ENCODE measurements at regions not wholly inside any gene's neighbourhood (a gene's known extent, or its start where the extent isn't known, plus 50 kb on each side); places are given as distances from the start of the nearest gene placed in this dataset.

DNA sequence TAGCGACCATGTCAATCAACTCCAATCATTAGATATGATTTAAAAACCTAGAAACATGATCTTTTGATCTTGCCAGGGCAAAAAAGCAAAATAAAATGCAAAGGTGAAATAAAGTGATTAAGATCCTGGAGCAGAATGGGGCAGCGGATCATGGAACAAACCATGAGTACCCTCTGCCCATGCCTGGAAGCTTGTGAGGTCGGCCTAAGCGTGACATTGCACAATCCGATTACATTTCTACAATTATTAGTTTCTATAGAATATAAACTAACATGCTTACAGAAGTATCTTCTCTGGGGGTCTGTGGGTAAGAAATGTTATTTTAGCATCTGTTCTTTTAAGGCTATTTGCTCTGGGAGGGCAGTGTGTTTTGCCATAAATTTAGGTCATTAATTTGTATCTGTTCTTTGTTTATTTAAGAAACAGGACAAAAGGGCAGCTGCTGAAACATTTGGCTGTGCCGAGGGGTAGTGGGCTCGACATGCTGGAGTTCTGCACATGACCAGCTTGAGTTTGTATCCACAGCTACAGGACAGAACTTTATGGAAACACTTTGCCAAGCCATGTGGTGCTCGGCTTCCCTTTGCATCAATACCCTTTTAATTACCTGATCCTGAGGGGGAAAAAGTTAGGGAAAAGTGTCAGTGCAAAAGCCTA lies 55.9 kb downstream of the ZBTB18 start:
- TF ChIP-seq, protein P1, sequence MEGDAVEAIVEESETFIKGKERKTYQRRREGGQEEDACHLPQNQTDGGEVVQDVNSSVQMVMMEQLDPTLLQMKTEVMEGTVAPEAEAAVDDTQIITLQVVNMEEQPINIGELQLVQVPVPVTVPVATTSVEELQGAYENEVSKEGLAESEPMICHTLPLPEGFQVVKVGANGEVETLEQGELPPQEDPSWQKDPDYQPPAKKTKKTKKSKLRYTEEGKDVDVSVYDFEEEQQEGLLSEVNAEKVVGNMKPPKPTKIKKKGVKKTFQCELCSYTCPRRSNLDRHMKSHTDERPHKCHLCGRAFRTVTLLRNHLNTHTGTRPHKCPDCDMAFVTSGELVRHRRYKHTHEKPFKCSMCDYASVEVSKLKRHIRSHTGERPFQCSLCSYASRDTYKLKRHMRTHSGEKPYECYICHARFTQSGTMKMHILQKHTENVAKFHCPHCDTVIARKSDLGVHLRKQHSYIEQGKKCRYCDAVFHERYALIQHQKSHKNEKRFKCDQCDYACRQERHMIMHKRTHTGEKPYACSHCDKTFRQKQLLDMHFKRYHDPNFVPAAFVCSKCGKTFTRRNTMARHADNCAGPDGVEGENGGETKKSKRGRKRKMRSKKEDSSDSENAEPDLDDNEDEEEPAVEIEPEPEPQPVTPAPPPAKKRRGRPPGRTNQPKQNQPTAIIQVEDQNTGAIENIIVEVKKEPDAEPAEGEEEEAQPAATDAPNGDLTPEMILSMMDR (IDR thresholded peaks at IDR 0.05; ENCODE audit: unreplicated experiment) = no peak
- DNase-seq (ENCODE audit: low spot score) = no peak
- Mint-ChIP-seq H3K36me3 (ENCODE audit: low read depth, unreplicated experiment) (no peaks in the 10 kb centered on the region), H3K9me3 (ENCODE audit: unreplicated experiment) (no peaks in the 10 kb centered on the region), H3K27me3 (ENCODE audit: unreplicated experiment) (peaks cover 2% of the 10 kb centered on the region), H3K27ac (ENCODE audit: unreplicated experiment) (no peak overlapping the region), H3K4me1 (ENCODE audit: unreplicated experiment) (no peaks in the 10 kb centered on the region), H3K4me3 (ENCODE audit: unreplicated experiment) (no peak overlapping the region)

DNA sequence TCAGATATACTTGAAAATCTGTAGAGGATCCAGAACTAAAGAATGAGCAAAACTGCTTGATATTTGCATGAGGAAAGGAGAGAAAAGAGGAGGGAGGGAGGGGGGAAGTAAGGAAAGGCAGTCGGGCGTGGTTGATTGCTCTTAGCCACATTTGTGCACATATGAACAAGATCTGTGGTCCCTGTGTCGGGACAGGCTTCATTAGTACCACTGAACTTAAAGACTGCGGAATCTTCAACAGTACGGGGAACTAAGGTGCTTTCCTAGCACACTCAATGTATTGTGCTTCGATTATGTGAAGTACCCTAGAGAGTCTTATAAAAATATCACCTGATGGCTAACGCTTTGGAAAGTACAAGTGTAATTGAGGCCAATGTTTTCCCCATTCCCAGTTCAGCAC lies 59.9 kb downstream of the ZBTB18 start:
- DNase-seq (ENCODE audit: low spot score) = no peak
- H3K27me3 Mint-ChIP-seq (ENCODE audit: unreplicated experiment) = peaks cover 2% of the 10 kb centered on the region
- no peaks in the 10 kb centered on the region for H3K9me3 Mint-ChIP-seq (ENCODE audit: unreplicated experiment)
- H3K36me3 Mint-ChIP-seq (ENCODE audit: low read depth, unreplicated experiment) = no peaks in the 10 kb centered on the region
- H3K4me1 Mint-ChIP-seq (ENCODE audit: unreplicated experiment) = no peaks in the 10 kb centered on the region
- TF ChIP-seq, protein P1 (IDR thresholded peaks at IDR 0.05; ENCODE audit: unreplicated experiment) = no peak
- H3K27ac Mint-ChIP-seq (ENCODE audit: unreplicated experiment) = no peak overlapping the region
- no peak overlapping the region for H3K4me3 Mint-ChIP-seq (ENCODE audit: unreplicated experiment)

DNA sequence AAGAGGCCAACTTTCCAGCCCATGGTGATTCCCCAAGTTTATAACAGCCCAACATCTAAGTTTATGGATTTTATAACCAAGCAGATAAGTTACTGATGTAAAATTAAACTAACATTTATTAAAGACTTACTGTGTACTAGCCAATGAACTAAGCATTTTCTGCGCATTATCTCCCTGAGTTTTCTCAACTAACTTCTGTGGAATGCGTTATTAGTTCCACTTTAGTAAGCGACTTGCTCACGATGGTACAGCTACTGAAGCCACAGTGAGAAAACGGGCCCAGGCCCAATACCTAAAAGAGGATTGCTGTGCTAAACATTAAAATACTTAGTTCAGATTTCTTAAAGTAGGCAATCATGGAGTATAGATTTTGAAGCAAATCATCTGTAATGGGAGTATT lies 61.0 kb downstream of the ZBTB18 start:
- no peaks in the 10 kb centered on the region for H3K36me3 Mint-ChIP-seq (ENCODE audit: low read depth, unreplicated experiment)
- TF ChIP-seq, protein P1 (IDR thresholded peaks at IDR 0.05; ENCODE audit: unreplicated experiment) = no peak
- no peak for DNase-seq (ENCODE audit: low spot score)
- H3K27me3 Mint-ChIP-seq (ENCODE audit: unreplicated experiment) = peaks cover 2% of the 10 kb centered on the region
- H3K27ac Mint-ChIP-seq (ENCODE audit: unreplicated experiment) = no peak overlapping the region
- H3K4me3 Mint-ChIP-seq (ENCODE audit: unreplicated experiment) = no peak overlapping the region
- H3K9me3 Mint-ChIP-seq (ENCODE audit: unreplicated experiment) = no peaks in the 10 kb centered on the region
- H3K4me1 Mint-ChIP-seq (ENCODE audit: unreplicated experiment) = no peaks in the 10 kb centered on the region

DNA sequence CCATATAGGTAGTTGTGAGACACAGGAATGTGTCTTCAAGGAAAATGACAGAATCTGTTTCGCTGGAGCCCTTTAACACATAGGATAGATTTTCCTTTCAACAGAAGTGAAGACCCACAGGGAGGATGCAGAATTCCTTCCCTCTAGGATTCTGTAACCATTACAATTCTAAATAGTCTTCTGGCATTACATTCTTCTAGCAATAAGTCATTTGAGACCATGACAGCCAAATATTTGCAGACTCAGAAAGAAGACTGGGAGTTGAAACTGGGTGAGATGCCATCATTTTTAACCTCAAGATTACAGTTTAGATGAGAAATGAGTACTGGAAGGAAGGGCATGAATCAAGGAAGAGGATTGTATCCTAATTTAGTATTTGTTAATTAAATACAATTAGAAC lies 61.6 kb downstream of the ZBTB18 start:
- TF ChIP-seq, protein P1 (IDR thresholded peaks at IDR 0.05; ENCODE audit: unreplicated experiment) = no peak
- Mint-ChIP-seq H3K9me3 (ENCODE audit: unreplicated experiment) (no peaks in the 10 kb centered on the region), H3K4me1 (ENCODE audit: unreplicated experiment) (no peaks in the 10 kb centered on the region), H3K36me3 (ENCODE audit: low read depth, unreplicated experiment) (no peaks in the 10 kb centered on the region), H3K4me3 (ENCODE audit: unreplicated experiment) (no peak overlapping the region), H3K27me3 (ENCODE audit: unreplicated experiment) (peaks cover 2% of the 10 kb centered on the region), H3K27ac (ENCODE audit: unreplicated experiment) (no peak overlapping the region)
- no peak for DNase-seq (ENCODE audit: low spot score)

DNA sequence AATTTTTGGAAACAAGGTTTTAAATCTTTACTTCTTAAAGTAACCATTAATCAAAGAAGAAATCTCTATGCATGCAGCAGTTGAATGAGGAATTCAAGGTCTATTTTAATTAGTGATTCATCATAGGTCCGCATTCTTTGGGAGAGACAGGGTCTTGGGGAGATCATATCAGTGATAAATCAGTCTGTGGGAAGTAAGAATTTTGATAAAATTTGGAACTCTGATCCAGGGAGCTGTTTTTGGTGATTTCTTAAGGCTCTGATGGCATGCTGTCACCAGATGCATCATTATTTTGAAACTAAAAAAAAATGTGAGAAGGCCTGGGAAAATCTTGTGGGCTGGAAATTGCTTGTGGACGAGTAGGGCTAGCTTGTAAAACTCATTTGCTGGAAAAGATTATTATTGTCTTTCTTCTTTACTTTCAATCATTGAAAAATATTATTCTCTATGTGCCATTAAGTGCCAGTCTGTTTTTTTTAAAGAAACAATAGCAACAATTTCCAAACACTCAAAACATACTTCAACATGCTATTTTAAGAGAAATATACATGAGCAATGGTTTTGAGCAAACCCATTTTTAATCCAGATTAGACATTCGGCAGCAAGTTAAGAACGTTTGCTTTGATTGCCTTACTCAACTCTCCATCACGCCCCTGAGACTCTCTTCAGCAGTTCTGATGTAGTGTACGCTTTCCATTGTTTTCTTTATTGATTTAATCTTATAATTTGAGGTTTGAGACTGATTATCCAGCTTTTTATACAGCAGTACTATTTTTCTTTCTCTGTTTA lies 62.6 kb downstream of the ZBTB18 start:
- DNase-seq (ENCODE audit: low spot score) = no peak
- Mint-ChIP-seq H3K4me3 (ENCODE audit: unreplicated experiment) (no peak overlapping the region), H3K27me3 (ENCODE audit: unreplicated experiment) (no peaks in the 10 kb centered on the region), H3K36me3 (ENCODE audit: low read depth, unreplicated experiment) (no peaks in the 10 kb centered on the region), H3K27ac (ENCODE audit: unreplicated experiment) (no peak overlapping the region), H3K9me3 (ENCODE audit: unreplicated experiment) (no peaks in the 10 kb centered on the region), H3K4me1 (ENCODE audit: unreplicated experiment) (no peaks in the 10 kb centered on the region)
- TF ChIP-seq, protein P1 (IDR thresholded peaks at IDR 0.05; ENCODE audit: unreplicated experiment) = no peak

All from endothelial cell (in vitro differentiated cells).